Liver (tissue), 3 donors: ENCODE measurements at regions not wholly inside any gene's neighbourhood (a gene's known extent, or its start where the extent isn't known, plus 50 kb on each side); places are given as distances from the start of the nearest gene placed in this dataset.

Source experiments
- EGR1 ChIP-seq, 2 donors: IDR thresholded peaks; 2 replicates each; pipeline ENCODE4 v1.6.1; 2016 to 2018; ENCODE audit warnings: antibody characterized with exemption in 2 of 2, low read depth in 2 of 2
- FOXA2 ChIP-seq: IDR thresholded peaks from 2 replicates; pipeline ENCODE4 v1.6.1; 2016; ENCODE audit warnings: antibody characterized with exemption
- GABPA ChIP-seq, 2 donors: IDR thresholded peaks in 1 of 2; conservative IDR thresholded peaks in 1 of 2; 2 replicates each; pipeline ENCODE4 v1.6.1; 2016; ENCODE audit warnings: antibody characterized with exemption in 2 of 2, mild to moderate bottlenecking in 1 of 2, moderate library complexity in 1 of 2
- RAD21 ChIP-seq, 2 donors: IDR thresholded peaks; 2 replicates each; pipeline ENCODE4 v1.6.1; 2016; ENCODE audit warnings: antibody characterized with exemption in 2 of 2, mild to moderate bottlenecking in 2 of 2
- RXRA ChIP-seq, 2 donors: IDR thresholded peaks; 2 replicates each; pipeline ENCODE4 v1.6.1; 2017 to 2018; ENCODE audit warnings: antibody characterized with exemption in 2 of 2, mild to moderate bottlenecking in 1 of 2
- TAF1 ChIP-seq: conservative IDR thresholded peaks from 2 replicates; pipeline ENCODE4 v1.6.1; 2016; ENCODE audit warnings: antibody characterized with exemption, mild to moderate bottlenecking
- YY1 ChIP-seq: IDR thresholded peaks from 2 replicates; pipeline ENCODE4 v1.6.1; 2016; ENCODE audit warnings: antibody characterized with exemption, mild to moderate bottlenecking
- TF ChIP-seq, protein P1 (sequence below): fragments of 150-350 bp; IDR thresholded peaks from 2 replicates; pipeline ENCODE4 v1.5.1; 2017; ENCODE audit warnings: improper control_type of control experiment, low read depth, low read length; ENCODE audit not compliant: missing input control
- TF ChIP-seq, protein P2 (sequence below): IDR thresholded peaks from 2 replicates; pipeline ENCODE4 v1.6.1; 2016; ENCODE audit warnings: antibody characterized with exemption
- TF ChIP-seq, protein P3 (sequence below): IDR thresholded peaks from 2 replicates; pipeline ENCODE4 v1.6.1; 2016; ENCODE audit warnings: antibody characterized with exemption
- TF ChIP-seq, protein P4 (sequence below): IDR thresholded peaks from 2 replicates; pipeline ENCODE4 v1.6.1; 2016; ENCODE audit warnings: antibody characterized with exemption
- TF ChIP-seq, protein P5 (sequence below): IDR thresholded peaks from 2 replicates; pipeline ENCODE4 v1.6.1; 2016; ENCODE audit warnings: antibody characterized with exemption, mild to moderate bottlenecking
- donor health status: healthy.
- donor health status: healthy.

DNA sequence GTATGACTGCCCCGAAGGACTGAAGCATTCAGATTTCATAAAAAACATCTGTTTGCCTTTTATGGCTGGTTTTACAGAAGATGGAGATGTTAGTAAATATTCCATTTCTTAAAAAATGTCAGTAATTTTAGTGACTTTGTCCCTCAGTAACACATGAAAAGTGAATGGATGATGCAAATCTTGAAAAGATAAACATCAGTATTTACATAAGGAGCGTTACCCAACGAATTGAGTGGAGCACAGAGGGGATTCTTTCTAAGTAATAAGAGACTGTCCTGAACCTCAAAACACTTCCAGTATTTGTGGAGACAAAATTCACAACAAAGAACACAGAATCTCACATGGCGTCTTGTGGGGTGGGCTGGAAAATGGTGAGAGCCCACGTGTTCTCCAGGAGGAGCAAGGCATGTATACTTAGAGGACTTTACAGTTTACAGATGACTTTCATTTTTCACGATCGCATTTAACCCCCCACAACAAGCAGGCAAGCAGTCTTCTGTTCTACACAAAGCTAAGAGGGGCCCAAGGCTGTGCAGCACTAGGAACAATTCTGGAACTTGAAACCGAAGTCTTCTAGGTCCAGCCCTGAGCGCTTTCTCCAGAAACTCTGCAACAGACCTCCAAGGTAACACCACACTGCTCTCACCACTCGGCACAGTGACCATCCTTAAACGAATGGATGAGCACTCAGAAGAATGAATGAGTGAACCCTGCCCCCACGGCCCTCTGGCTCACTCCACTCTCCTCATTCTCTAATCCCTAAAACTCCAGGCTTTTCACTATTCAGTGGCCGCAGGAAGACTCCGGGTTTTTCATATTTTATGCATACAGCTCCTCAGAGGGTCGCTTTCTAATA is 709.8 kb downstream of the UQCRFS1 start:
- TF ChIP-seq, protein P1, sequence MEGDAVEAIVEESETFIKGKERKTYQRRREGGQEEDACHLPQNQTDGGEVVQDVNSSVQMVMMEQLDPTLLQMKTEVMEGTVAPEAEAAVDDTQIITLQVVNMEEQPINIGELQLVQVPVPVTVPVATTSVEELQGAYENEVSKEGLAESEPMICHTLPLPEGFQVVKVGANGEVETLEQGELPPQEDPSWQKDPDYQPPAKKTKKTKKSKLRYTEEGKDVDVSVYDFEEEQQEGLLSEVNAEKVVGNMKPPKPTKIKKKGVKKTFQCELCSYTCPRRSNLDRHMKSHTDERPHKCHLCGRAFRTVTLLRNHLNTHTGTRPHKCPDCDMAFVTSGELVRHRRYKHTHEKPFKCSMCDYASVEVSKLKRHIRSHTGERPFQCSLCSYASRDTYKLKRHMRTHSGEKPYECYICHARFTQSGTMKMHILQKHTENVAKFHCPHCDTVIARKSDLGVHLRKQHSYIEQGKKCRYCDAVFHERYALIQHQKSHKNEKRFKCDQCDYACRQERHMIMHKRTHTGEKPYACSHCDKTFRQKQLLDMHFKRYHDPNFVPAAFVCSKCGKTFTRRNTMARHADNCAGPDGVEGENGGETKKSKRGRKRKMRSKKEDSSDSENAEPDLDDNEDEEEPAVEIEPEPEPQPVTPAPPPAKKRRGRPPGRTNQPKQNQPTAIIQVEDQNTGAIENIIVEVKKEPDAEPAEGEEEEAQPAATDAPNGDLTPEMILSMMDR: no peak
- TF ChIP-seq FOXA2 (peak; percentile 86), TAF1 (no peak), RAD21 (IDR thresholded peaks at IDR 0.05) (no peak), YY1 (no peak), RXRA (IDR thresholded peaks at IDR 0.05) (no peak), EGR1 (IDR thresholded peaks at IDR 0.05; ENCODE audit: low read depth in 2 of 2) (no peak), GABPA (IDR thresholded peaks at IDR 0.05 in 1 of 2, conservative IDR thresholded peaks at IDR 0.05 in 1 of 2) (no peak)
- TF ChIP-seq, protein P2, sequence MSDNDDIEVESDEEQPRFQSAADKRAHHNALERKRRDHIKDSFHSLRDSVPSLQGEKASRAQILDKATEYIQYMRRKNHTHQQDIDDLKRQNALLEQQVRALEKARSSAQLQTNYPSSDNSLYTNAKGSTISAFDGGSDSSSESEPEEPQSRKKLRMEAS: peak; percentile 13
- TF ChIP-seq, protein P3, sequence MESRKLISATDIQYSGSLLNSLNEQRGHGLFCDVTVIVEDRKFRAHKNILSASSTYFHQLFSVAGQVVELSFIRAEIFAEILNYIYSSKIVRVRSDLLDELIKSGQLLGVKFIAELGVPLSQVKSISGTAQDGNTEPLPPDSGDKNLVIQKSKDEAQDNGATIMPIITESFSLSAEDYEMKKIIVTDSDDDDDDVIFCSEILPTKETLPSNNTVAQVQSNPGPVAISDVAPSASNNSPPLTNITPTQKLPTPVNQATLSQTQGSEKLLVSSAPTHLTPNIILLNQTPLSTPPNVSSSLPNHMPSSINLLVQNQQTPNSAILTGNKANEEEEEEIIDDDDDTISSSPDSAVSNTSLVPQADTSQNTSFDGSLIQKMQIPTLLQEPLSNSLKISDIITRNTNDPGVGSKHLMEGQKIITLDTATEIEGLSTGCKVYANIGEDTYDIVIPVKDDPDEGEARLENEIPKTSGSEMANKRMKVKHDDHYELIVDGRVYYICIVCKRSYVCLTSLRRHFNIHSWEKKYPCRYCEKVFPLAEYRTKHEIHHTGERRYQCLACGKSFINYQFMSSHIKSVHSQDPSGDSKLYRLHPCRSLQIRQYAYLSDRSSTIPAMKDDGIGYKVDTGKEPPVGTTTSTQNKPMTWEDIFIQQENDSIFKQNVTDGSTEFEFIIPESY: no peak
- TF ChIP-seq, protein P4, sequence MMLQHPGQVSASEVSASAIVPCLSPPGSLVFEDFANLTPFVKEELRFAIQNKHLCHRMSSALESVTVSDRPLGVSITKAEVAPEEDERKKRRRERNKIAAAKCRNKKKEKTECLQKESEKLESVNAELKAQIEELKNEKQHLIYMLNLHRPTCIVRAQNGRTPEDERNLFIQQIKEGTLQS: peak; percentile 25
- TF ChIP-seq, protein P5, sequence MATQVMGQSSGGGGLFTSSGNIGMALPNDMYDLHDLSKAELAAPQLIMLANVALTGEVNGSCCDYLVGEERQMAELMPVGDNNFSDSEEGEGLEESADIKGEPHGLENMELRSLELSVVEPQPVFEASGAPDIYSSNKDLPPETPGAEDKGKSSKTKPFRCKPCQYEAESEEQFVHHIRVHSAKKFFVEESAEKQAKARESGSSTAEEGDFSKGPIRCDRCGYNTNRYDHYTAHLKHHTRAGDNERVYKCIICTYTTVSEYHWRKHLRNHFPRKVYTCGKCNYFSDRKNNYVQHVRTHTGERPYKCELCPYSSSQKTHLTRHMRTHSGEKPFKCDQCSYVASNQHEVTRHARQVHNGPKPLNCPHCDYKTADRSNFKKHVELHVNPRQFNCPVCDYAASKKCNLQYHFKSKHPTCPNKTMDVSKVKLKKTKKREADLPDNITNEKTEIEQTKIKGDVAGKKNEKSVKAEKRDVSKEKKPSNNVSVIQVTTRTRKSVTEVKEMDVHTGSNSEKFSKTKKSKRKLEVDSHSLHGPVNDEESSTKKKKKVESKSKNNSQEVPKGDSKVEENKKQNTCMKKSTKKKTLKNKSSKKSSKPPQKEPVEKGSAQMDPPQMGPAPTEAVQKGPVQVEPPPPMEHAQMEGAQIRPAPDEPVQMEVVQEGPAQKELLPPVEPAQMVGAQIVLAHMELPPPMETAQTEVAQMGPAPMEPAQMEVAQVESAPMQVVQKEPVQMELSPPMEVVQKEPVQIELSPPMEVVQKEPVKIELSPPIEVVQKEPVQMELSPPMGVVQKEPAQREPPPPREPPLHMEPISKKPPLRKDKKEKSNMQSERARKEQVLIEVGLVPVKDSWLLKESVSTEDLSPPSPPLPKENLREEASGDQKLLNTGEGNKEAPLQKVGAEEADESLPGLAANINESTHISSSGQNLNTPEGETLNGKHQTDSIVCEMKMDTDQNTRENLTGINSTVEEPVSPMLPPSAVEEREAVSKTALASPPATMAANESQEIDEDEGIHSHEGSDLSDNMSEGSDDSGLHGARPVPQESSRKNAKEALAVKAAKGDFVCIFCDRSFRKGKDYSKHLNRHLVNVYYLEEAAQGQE: no peak
